ENCODE measurements at regions not wholly inside any gene's neighbourhood (a gene's known extent, or its start where the extent isn't known, plus 50 kb on each side); places are given as distances from the start of the nearest gene placed in this dataset.

DNA sequence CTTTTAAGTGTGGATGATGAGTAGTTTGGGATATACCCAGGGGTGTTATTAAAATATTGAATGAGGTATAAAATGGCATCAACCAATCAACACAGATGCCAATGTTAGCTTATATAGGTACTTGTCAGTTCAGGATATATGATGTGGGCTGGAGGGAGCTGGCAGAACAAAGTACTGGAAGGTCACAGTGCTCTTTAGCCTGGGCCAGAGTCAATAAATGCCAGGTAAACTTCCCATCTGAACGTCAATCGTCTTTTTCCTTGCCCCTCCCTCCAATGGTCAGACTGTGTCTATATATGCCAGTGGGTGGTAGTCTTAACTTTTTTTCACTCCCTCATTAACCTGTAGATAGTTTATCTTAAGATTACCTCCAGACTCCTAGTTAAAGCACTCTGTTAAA, 140.8 kb upstream of the RBMS1 start:
- DNase-seq = no peak

- no peak for DNase-seq
Measured at GRCh38 chr2:160635488-160635887, 141.9 kb upstream of the RBMS1 start.

- no peak for DNase-seq
Measured at GRCh38 chr2:160639472-160639871, 145.9 kb upstream of the RBMS1 start.

GRCh38 chr2:160646684-160647444, 153.3 kb upstream of the RBMS1 start:
- no peak for DNase-seq

- DNase-seq = no peak
Measured at GRCh38 chr2:160647967-160648685, 154.5 kb upstream of the RBMS1 start.

- no peak for DNase-seq
Measured at GRCh38 chr2:160649698-160650097, 156.1 kb upstream of the RBMS1 start.

DNA sequence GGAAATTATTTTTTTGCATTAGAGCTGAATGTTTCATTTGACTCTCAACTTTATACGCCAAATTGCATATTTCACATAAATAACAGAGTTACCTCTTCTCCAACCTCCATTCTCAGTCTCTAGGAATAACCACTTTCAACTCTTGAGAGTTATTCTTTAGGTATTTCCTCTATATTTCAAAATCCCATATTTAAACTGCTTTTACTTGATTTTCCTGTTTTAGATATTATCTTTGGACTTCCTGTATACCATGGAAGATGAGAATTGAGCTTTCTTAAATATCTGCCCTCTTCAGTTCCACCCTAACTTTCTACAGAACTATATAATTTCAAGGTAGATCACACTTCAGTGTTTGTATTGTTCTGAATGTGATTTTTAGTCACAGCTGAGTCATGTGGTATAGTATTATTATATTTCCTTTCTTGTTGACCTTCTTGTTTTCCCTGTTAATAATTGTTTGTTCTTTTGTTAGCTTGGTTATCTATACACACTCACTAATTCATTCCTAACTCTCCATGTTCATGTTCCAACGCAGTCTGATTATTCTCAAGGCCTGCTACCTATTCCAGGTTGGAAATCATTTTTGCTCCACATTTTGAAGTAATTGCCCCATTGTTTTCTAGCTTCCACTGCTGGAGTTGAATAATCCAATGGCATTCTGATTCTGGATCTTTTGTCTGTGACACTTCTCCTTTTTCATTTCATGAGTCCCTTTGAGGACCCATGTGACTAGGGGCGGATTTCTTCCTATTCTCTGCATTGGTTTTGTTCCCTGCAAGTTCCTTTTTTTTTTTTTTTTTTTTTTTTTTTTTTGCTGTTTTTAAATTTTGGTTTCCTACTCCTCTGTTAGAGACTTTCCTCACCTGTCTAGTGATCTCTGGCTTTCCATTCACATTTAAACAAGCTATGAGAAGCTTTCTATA, 156.8 kb upstream of the RBMS1 start:
- no peak for DNase-seq

- DNase-seq = no peak
Measured at GRCh38 chr2:160651416-160652200, 158.0 kb upstream of the RBMS1 start.

DNA sequence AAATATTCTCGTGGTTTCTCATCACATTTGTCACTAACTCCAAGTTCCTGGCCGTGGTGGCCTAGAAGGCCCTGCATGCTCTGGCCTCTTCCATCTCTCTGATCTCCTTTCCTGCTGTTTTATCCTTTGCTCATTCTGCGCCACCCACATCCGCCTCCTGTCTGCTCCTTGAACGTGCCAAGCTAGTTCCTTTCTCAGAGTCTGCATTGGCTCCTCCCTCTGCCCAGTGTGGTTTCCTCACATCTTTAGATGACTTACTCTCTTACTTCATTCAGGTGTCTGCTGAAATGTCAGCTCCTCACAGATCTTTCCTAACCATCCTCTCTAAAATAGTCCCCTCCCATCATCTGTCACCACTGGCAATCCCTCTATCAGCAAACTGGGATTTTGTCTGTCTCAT, 158.6 kb upstream of the RBMS1 start:
- peak in 2 of 4 experiments; percentile 17 to 48 for DNase-seq

DNA sequence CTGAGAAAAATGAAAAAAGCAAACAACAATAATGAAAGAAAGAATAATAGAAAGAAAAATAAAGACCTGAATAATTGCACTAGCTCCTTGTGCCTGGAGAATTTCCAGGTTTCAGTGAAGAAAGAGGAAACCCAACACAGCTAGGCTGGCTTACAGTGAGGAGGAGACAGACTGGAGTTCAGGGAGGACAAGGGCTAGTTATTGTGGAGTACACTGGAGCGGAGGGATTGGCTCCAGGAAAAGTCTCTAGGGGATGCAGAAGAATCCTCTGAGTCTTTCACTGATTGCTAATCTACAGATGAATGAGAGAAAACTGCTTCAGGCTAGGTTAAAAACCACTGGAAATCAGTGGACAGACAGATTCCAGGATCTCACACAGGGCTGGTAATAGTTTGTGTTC, 163.6 kb upstream of the RBMS1 start:
- no peak for DNase-seq

- DNase-seq = no peak
Measured at GRCh38 chr2:160658851-160659250, 165.2 kb upstream of the RBMS1 start.

DNA sequence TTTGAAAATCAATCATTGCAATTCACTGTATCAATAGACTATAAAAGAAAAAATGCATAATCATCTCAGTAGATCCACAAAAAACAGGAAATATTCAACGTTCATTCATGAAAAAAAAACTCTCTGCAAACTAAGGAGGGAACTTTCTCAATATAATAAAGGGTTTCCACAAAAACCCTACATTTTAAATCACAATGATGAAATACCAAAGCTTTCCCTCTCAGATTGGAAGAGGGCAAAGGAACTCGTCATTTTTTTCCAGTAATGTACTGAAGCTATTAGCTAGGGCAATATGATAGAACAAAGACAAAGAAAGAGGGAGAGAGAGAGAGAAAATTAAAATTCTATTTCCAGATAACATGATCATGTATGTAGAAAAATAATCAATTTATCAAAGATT, 167.1 kb upstream of the RBMS1 start:
- DNase-seq = no peak

DNA sequence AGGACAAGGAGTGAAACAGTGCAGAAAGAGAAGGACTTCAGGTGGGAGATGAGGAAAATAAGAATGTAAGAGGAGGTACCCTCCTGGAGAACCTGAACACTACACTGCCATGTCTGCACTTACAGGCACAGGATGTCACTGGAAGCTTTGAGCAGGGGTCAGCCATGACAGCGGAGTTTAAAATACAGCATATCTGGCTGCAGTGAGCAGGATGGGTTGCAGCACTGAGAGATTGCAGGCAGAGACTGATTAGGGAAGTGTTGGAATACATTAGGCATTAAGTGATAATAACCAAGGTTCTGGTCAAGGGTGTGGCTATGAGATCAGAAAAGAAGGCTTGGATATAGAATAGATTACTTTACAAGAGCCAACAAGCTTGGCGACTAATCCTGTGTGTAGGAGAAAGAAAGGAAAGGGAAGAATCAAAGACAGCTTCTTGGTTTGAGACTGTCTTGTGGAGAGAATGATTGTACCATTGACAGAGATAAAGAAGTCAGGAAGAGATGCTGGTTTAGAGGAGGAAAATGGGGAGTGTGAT, 171.1 kb upstream of the RBMS1 start:
- DNase-seq = no peak

DNA sequence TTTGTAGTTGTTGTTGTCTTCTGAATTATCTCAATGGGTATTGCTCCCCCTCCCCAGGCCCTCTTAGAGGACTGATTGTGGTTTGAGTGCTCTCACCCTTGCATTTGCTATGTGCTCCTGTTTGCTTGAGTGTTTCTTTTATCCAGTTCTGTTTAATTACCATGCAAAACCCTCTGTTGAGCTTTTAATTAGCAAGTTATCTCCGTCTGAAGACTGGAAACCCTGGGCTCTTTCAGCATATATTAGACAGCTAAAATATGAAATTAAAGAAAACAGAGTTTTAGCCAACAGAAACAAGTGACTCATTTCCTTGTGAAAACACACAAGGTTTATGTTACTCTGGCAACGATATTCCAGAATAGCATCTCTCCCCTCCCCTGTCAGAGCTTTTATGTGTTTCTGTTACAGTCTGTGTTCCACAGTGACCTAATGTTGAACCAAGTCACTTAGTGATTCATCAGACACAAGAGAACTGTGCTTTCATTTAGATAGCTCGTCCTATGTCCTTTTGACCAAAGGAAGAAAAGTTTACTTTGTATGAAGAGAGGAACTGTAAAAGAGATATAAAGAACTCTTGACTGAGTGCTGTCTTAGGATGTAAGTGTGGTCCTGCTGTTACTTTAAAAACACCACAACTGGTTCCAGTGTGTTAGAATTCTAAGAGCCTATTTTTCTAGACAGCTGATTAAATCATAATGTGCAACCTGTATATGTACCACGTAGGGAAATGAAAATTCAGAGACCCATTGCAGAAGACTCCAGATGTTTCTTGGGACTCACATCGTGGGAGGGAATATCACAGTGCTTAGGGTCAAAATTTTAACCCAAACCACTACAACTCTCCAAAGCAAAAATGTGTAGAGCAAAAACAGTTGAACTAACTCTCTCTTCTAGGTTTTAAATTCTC, 172.8 kb upstream of the RBMS1 start:
- DNase-seq = no peak

GRCh38 chr2:160667811-160668210, 174.2 kb upstream of the RBMS1 start:
- no peak for DNase-seq

DNA sequence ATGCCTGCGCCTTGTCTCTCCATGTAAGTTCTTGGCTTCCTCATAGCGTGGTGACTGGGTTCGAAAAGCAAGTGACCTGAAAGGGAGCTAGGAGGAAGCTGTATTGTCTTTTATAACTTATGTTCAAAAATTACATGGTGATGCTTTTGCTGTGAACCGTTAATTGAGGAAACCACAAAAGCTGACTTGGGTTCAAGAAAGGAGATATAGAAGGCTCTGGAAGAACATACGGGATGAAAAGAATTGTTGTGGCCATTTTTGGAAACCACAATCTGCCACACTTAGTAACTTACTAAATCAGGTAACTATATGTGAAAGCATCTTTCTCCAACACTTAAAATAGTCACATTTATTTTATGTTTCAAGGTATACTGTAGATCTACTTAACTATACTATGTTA, 177.0 kb upstream of the RBMS1 start:
- no peak for DNase-seq

DNA sequence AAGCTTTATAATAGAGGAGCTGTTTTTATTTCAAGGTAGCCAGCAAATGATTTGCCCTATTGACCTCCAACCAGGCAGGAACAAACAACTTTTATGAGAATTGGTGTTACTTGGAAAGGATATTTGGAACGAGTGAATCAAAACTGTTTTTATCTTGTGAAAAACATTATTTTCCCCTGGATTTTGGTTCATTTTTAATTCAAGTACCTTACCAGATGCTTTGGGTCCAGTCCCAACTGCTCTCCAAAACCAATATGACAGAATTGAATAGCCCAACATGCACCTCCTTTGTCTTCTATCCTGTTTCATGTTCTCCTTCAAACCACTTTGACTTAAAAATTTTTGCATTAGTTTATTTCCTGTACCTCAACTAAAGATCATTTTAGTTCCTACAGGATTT, 178.6 kb upstream of the RBMS1 start:
- no peak for DNase-seq

- no peak for DNase-seq
Measured at GRCh38 chr2:160674146-160674750, 180.6 kb upstream of the RBMS1 start.

- no peak for DNase-seq
Measured at GRCh38 chr2:160679686-160680085, 186.1 kb upstream of the RBMS1 start.

GRCh38 chr2:160680294-160680693, 186.7 kb upstream of the RBMS1 start:
- no peak for DNase-seq

- no peak for DNase-seq
Measured at GRCh38 chr2:160680974-160681373, 187.4 kb upstream of the RBMS1 start.

Measured in activated naive CD4-positive, alpha-beta T cell (primary cell).